Fibroblast of the aortic adventitia (primary cell): ENCODE measurements at regions not wholly inside any gene's neighbourhood (a gene's known extent, or its start where the extent isn't known, plus 50 kb on each side); places are given as distances from the start of the nearest gene placed in this dataset.

Experiments used
- DNase-seq: peaks from one replicate; pipeline ENCODE4 v3.0.0-alpha.2; 2010; ENCODE audit warnings: low read depth
- H3K4me3 ChIP-seq: 2 replicates; pipeline ENCODE4 v1.5.1; 2011; ENCODE audit warnings: low read depth, mild to moderate bottlenecking, control low read depth, low read length, moderate library complexity
- CTCF ChIP-seq: IDR thresholded peaks from 2 replicates; pipeline ENCODE4 v1.5.1; 2011; ENCODE audit warnings: mild to moderate bottlenecking, low read length, control low read depth, inconsistent platforms; ENCODE audit not compliant: insufficient read depth

GRCh38 chr2:145402706-145403277, 882.9 kb upstream of the ZEB2 start:
- no peak for DNase-seq
- no peak for TF ChIP-seq CTCF

GRCh38 chr2:145399131-145399530, 879.2 kb upstream of the ZEB2 start:
- peak; percentile 49 for DNase-seq

More at GRCh38 chr2:145402706-145403277, 882.9 kb upstream of the ZEB2 start:
- no peak overlapping the region for H3K4me3 ChIP-seq

GRCh38 chr2:145394181-145394580, 874.3 kb upstream of the ZEB2 start:
- no peak overlapping the region for H3K4me3 ChIP-seq
- TF ChIP-seq CTCF: no peak
- DNase-seq: no peak

More at GRCh38 chr2:145399131-145399530, 879.2 kb upstream of the ZEB2 start:
- no peak for TF ChIP-seq CTCF
- H3K4me3 ChIP-seq: no peak overlapping the region

GRCh38 chr2:145386973-145387372, 867.1 kb upstream of the ZEB2 start:
- no peak for DNase-seq
- no peak for TF ChIP-seq CTCF
- H3K4me3 ChIP-seq: no peak overlapping the region

- TF ChIP-seq CTCF: no peak
- H3K4me3 ChIP-seq: no peak overlapping the region
- no peak for DNase-seq
Measured at GRCh38 chr2:145383961-145384360, 864.0 kb upstream of the ZEB2 start.

DNA sequence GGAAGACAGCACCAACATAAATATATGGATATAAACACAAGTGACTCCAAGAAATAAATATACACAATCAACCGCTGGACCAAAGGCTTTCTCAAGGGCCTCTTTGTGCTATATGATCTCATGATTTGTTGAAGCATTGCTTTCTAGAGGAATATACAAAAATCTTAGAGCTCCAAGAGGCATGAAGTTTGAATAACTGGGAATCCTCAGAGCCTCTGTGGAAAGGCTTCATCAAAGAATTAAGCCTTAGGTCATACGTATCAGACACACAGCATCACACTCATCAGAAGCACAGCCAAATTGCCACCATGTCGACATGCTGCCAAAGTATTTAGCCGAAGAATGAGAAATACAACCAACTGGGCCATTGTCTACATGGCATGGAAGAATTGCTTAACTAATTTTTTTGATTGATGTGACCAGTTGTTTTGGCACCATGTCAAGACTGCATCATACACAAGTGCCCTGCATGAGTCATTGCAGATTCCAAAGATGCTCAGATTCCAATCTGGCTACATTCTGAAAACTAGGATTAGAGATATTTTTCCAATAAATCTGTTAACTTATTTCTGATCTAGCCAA, 860.6 kb upstream of the ZEB2 start:
- H3K4me3 ChIP-seq: no peak overlapping the region
- DNase-seq: peak; percentile 78
- no peak for TF ChIP-seq CTCF

- H3K4me3 ChIP-seq: no peak overlapping the region
- no peak for DNase-seq
- TF ChIP-seq CTCF: no peak
Measured at GRCh38 chr2:145379934-145380333, 860.0 kb upstream of the ZEB2 start.
